HFF-Myc (cell line): ENCODE measurements at regions not wholly inside any gene's neighbourhood (a gene's known extent, or its start where the extent isn't known, plus 50 kb on each side); places are given as distances from the start of the nearest gene placed in this dataset.

Experiments
- DNase-seq: peaks from one replicate; pipeline ENCODE4 v3.0.0-alpha.2; 2011; ENCODE audit warnings: low read depth; ENCODE audit errors: extremely low read depth
- H3K4me3 ChIP-seq: replicated peaks from 2 replicates; pipeline ENCODE4 v1.5.1; 2011; ENCODE audit warnings: low read depth, mild to moderate bottlenecking, control low read depth, low read length
- TF ChIP-seq, protein P1 (sequence below): IDR thresholded peaks from 2 replicates; pipeline ENCODE4 v1.5.1; 2012; ENCODE audit warnings: mild to moderate bottlenecking, low read depth, low read length, control low read depth; ENCODE audit errors: missing control alignments

DNA sequence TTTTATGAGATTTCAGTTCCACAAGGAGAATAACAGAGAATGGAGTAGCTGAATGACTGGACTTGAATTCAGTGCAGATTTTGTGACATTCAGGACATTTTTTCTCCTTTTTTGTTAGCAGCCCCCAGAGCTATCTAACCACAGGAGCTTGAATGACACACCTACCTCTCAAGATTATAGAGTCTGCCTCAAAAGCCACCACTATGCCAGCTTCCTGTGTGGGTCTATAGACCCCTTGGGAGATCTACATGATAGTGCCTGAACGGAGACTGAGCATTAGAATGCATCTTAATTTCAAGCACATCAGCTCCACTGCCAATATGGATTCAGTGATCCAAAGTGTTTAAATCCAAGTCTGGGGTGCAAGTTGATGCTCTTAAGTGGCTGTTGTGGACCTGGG lies 74.4 kb upstream of the ZNF648 start:
- TF ChIP-seq, protein P1, sequence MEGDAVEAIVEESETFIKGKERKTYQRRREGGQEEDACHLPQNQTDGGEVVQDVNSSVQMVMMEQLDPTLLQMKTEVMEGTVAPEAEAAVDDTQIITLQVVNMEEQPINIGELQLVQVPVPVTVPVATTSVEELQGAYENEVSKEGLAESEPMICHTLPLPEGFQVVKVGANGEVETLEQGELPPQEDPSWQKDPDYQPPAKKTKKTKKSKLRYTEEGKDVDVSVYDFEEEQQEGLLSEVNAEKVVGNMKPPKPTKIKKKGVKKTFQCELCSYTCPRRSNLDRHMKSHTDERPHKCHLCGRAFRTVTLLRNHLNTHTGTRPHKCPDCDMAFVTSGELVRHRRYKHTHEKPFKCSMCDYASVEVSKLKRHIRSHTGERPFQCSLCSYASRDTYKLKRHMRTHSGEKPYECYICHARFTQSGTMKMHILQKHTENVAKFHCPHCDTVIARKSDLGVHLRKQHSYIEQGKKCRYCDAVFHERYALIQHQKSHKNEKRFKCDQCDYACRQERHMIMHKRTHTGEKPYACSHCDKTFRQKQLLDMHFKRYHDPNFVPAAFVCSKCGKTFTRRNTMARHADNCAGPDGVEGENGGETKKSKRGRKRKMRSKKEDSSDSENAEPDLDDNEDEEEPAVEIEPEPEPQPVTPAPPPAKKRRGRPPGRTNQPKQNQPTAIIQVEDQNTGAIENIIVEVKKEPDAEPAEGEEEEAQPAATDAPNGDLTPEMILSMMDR, result no peak
- no peak for DNase-seq
- no peak overlapping the region for H3K4me3 ChIP-seq

DNA sequence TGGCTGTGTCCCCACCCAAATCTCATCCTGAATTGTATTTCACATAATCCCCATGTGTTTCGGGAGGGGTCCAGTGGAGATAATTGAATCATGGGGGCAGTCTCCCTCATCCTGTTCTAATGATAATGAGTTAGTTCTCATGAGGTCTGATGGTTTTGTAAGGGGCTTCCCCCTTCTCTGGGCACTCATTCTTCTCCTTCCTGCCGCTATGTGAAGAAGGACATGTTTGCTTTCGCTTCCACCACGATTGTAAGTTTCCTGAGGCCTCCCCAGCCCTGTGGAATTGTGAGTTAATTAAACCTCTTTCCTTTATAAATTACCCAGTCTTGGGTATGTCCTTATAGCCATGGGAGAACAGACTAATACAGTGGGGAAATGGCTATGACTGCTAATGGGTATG lies 72.7 kb upstream of the ZNF648 start:
- no peak overlapping the region for H3K4me3 ChIP-seq
- TF ChIP-seq, protein P1, result no peak
- DNase-seq, result no peak

DNA sequence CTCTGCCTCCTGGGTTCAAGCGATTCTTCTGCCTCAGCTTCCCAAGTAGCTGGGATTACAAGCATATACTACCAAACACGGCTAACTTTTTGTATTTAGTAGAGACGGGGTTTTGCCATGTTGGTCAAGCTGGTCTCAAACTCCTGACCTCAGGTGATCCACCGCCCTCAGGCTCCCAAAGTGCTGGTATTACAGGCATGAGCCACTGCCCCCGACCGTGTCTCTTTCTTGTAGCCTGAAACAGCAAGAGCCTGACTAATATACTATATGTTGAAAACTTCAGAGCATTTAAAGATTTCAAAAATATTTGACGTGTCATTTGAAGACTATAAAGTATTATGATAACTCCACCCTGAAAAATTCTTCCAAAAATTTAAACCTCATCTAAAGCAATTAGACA lies 71.7 kb upstream of the ZNF648 start:
- H3K4me3 ChIP-seq, result no peak overlapping the region
- DNase-seq, result no peak
- TF ChIP-seq, protein P1, result no peak

DNA sequence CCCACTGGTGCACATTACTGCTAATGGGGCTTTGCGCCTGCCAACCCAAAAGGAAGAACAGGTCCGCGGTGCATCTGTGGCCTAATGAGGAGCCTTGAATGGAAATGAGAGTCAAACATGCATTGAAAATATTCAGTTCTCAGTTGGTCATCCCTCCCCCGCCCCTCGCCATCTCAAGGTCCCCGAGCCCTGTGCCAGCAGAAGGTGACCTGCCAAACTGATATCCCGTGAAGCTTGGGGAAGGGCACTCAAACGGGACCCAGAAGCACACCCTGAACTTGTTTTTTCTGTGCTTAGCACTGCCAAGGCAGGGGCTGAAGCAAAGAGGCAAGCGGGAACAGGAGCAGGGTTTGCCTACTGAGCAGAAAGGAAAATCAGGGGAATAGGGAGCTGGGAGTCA lies 67.9 kb upstream of the ZNF648 start:
- no peak overlapping the region for H3K4me3 ChIP-seq
- TF ChIP-seq, protein P1, result no peak
- no peak for DNase-seq

DNA sequence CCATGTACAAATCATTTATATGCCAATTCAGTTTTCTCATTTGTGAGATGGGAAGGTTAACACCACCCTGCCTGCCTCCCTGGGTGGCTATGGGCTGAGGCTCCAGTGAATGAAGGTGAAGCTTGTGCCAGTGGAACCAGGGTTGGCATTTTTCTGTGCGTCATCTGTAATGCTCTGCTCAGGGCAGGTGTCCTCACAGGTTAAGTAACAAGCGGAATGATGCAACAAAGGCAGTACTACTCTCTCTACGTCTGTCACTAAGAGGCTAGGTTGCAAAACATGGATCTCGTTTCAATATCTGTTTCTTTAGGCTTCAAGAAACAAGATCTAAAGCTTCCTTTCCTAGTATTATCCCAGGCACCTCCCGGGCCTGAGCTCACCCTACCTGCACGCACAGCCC lies 67.0 kb upstream of the ZNF648 start:
- no peak for DNase-seq
- no peak overlapping the region for H3K4me3 ChIP-seq
- TF ChIP-seq, protein P1, result no peak

DNA sequence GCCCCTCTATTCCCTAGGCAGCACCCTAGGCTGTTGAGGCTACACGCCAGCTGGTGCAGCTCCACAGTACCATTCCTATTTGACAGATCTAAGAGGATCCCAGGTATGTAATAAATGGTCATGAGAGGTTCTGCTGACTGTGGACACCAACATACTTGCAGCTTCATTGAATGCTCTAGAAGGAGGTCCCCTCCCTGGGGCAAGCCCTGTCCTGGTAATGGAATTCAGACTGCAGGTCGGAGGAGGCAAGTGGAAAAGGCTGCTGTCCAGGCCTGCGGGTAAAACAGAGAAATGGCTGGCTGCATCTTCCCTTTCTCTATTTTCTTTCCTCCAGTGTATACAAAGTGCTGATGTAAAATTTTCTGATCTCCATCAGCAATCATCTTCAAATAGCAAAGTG lies 66.1 kb upstream of the ZNF648 start:
- no peak overlapping the region for H3K4me3 ChIP-seq
- TF ChIP-seq, protein P1, result no peak
- DNase-seq, result no peak

DNA sequence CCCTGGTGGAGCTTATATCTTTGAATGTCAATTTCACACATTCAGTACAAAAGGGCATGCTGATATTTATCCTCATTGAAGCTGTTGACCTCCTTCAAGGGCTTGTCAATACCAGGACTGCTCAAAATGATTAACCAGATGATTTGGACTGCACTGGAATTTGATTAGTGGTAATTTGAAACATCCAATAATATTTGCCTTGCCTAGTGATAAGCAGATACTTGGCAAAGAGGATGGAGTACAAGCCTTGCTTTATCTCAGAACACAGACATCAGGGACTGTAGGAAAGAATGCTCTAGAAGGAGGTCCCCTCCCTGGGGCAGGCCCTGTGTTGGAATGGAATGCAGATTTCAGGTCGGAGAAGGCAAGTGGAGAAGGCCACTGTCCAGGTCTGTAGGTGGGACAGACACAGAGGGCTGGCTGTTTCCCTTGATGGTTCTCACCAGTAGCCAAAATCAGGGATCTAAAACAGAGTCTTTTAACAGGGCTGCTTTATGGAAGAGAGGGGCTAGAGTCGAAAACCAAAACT lies 64.8 kb upstream of the ZNF648 start:
- TF ChIP-seq, protein P1, result no peak
- H3K4me3 ChIP-seq, result no peak overlapping the region
- DNase-seq, result no peak
